Neutrophil (primary cell): ENCODE measurements at regions not wholly inside any gene's neighbourhood (a gene's known extent, or its start where the extent isn't known, plus 50 kb on each side); places are given as distances from the start of the nearest gene placed in this dataset.

ENCODE experiments used
- H3K27ac ChIP-seq: fragments of 200-600 bp; sonication (generic); 2 replicates; pipeline ENCODE4 v1.5.1; 2016; ENCODE audit warnings: mild to moderate bottlenecking, moderate library complexity
- H3K27me3 ChIP-seq: fragments of 200-600 bp; sonication (generic); 2 replicates; pipeline ENCODE4 v1.6.0; 2016; ENCODE audit warnings: mild to moderate bottlenecking
- H3K36me3 ChIP-seq: fragments of 200-600 bp; sonication (generic); 2 replicates; pipeline ENCODE4 v1.5.1; 2017
- H3K4me1 ChIP-seq, 2 experiments: fragments of 200-600 bp in 1 of 2; sonication (generic) in 1 of 2; 1 replicate in 1 of 2; 2 replicates in 1 of 2; pipeline versions ENCODE4 v1.5.1 to v1.6.1; 2013 to 2016; ENCODE audit warnings: low read depth in 1 of 2, low read length in 1 of 2, mild to moderate bottlenecking in 1 of 2, moderate library complexity in 1 of 2; ENCODE audit not compliant: control insufficient read depth in 1 of 2, insufficient read depth in 1 of 2
- H3K4me3 ChIP-seq, 2 experiments: fragments of 200-600 bp in 1 of 2; sonication (generic) in 1 of 2; 1 replicate in 1 of 2; 2 replicates in 1 of 2; pipeline ENCODE4 v1.5.1; 2013 to 2016; ENCODE audit warnings: low read depth in 1 of 2, low read length in 1 of 2, mild to moderate bottlenecking in 1 of 2, moderate library complexity in 1 of 2
- H3K9me3 ChIP-seq: fragments of 200-600 bp; sonication (generic); 2 replicates; pipeline ENCODE4 v1.5.1; 2016
- CTCF ChIP-seq: fragments of 200-600 bp; sonication (generic); IDR thresholded peaks from 2 replicates; pipeline ENCODE4 v1.5.1; 2016; ENCODE audit warnings: antibody characterized with exemption

- no peak for TF ChIP-seq CTCF
- Histone ChIP-seq H3K4me1 (no peaks in the 10 kb centered on the region), H3K9me3 (no peaks in the 10 kb centered on the region), H3K36me3 (no peaks in the 10 kb centered on the region), H3K4me3 (no peak overlapping the region), H3K27ac (no peak overlapping the region), H3K27me3 (no peaks in the 10 kb centered on the region)
Measured at GRCh38 chr15:26144836-26145235, 281.7 kb upstream of the ATP10A start.

GRCh38 chr15:26143221-26143620 is 280.1 kb upstream of the ATP10A start:
- no peaks in the 10 kb centered on the region for H3K36me3 ChIP-seq
- no peaks in the 10 kb centered on the region for H3K9me3 ChIP-seq
- no peak overlapping the region for H3K27ac ChIP-seq
- no peak for TF ChIP-seq CTCF
- no peaks in the 10 kb centered on the region for H3K4me1 ChIP-seq
- no peaks in the 10 kb centered on the region for H3K27me3 ChIP-seq
- H3K4me3 ChIP-seq = no peak overlapping the region

GRCh38 chr15:26134812-26135211 is 271.7 kb upstream of the ATP10A start:
- Histone ChIP-seq H3K27me3 (no peaks in the 10 kb centered on the region), H3K4me1 (no peaks in the 10 kb centered on the region), H3K9me3 (no peaks in the 10 kb centered on the region), H3K36me3 (no peaks in the 10 kb centered on the region), H3K27ac (no peak overlapping the region), H3K4me3 (no peak overlapping the region)
- no peak for TF ChIP-seq CTCF

GRCh38 chr15:26134152-26134551 is 271.0 kb upstream of the ATP10A start:
- no peaks in the 10 kb centered on the region for H3K9me3 ChIP-seq
- TF ChIP-seq CTCF = no peak
- H3K36me3 ChIP-seq = no peaks in the 10 kb centered on the region
- no peak overlapping the region for H3K4me3 ChIP-seq
- H3K27me3 ChIP-seq = no peaks in the 10 kb centered on the region
- no peak overlapping the region for H3K27ac ChIP-seq
- H3K4me1 ChIP-seq = no peaks in the 10 kb centered on the region

GRCh38 chr15:26132811-26133210 is 269.7 kb upstream of the ATP10A start:
- no peaks in the 10 kb centered on the region for H3K9me3 ChIP-seq
- no peak for TF ChIP-seq CTCF
- no peak overlapping the region for H3K4me3 ChIP-seq
- no peak overlapping the region for H3K27ac ChIP-seq
- H3K4me1 ChIP-seq = no peaks in the 10 kb centered on the region
- H3K27me3 ChIP-seq = no peaks in the 10 kb centered on the region
- no peaks in the 10 kb centered on the region for H3K36me3 ChIP-seq

GRCh38 chr15:26129852-26130251 is 266.7 kb upstream of the ATP10A start:
- H3K4me3 ChIP-seq = no peak overlapping the region
- no peak overlapping the region for H3K27ac ChIP-seq
- no peak for TF ChIP-seq CTCF

More at GRCh38 chr15:26129852-26130251, 266.7 kb upstream of the ATP10A start:
- Histone ChIP-seq H3K36me3 (no peaks in the 10 kb centered on the region), H3K9me3 (no peaks in the 10 kb centered on the region), H3K27me3 (no peaks in the 10 kb centered on the region), H3K4me1 (no peaks in the 10 kb centered on the region)
